Suppressor macrophage treated with lipopolysaccharide for 1 hour (primary cell): ENCODE measurements at regions not wholly inside any gene's neighbourhood (a gene's known extent, or its start where the extent isn't known, plus 50 kb on each side); places are given as distances from the start of the nearest gene placed in this dataset.

Experiments used
- DNase-seq, 3 donors: peaks; one replicate each; pipeline ENCODE4 v3.0.0-alpha.2; 2020 to 2022

GRCh38 chrX:13096728-13097127, 52.3 kb upstream of the FAM9C start:
- no peak for DNase-seq

- DNase-seq, result no peak
These were observed 50.5 kb upstream of the FAM9C start for GRCh38 chrX:13094828-13095341.

GRCh38 chrX:13094374-13094773, 50.0 kb upstream of the FAM9C start:
- DNase-seq, result no peak
